ENCODE measurements at regions not wholly inside any gene's neighbourhood (a gene's known extent, or its start where the extent isn't known, plus 50 kb on each side); places are given as distances from the start of the nearest gene placed in this dataset.

GRCh38 chr9:105880517-105880916 lies 186.2 kb downstream of the TMEM38B start:
- TF ChIP-seq POLR2AphosphoS5 (IDR thresholded peaks at IDR 0.05) = no peak
- no peak for TF ChIP-seq POLR2A (IDR thresholded peaks at IDR 0.05)
